ENCODE measurements at regions not wholly inside any gene's neighbourhood (a gene's known extent, or its start where the extent isn't known, plus 50 kb on each side); places are given as distances from the start of the nearest gene placed in this dataset.

DNA sequence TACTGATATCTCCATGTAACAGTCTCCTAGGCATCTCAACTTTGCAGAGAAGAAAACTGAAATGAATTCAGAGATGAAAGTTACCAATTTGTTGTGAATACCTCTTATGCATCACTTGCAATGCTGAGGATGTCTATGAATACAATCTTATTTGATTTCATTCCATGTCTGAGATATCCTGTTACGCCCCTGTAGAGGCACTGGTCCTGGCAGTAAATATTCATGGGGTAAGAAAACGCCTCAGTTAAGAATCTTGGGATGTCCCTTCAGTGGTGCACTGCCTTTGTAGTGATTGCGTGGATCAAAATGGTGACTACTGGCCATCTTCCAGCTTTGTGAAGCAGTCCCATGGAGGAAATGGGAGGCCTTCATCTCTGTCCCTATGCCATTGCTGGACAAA, 229.1 kb upstream of the C9orf72 start:
- Histone ChIP-seq H3K79me2 (ENCODE audit: low read depth) (no peaks in the 10 kb centered on the region), H4K20me1 (ENCODE audit: insufficient read depth) (no peaks in the 10 kb centered on the region), H3K9me3 (ENCODE audit: insufficient read depth, low read depth) (no peaks in the 10 kb centered on the region), H3K27ac (no peak overlapping the region), H2AFZ (no peak overlapping the region), H3K4me2 (no peak overlapping the region), H3K27me3 (ENCODE audit: insufficient read depth, low read depth) (no peaks in the 10 kb centered on the region), H3F3A (ENCODE audit: insufficient read depth, low read depth) (no peaks in the 10 kb centered on the region), H3K4me1 (replicated peaks; ENCODE audit: insufficient read depth) (no peaks in the 10 kb centered on the region), H3K9me2 (ENCODE audit: insufficient read depth) (no peaks in the 10 kb centered on the region), H3K4me3 (no peak overlapping the region), H3K36me3 (ENCODE audit: low read depth) (no peaks in the 10 kb centered on the region)
- intact Hi-C loops (cut with micrococcal nuclease; ENCODE audit: unreplicated experiment): no loop called here
- ChIA-PET CTCF (no interaction called here), POLR2A (ENCODE audit: unreplicated experiment) (no interaction called here)
- DNase-seq: no peak
- BruUV-seq (replicated peaks): no TSS peak
- TF ChIP-seq, protein P1, sequence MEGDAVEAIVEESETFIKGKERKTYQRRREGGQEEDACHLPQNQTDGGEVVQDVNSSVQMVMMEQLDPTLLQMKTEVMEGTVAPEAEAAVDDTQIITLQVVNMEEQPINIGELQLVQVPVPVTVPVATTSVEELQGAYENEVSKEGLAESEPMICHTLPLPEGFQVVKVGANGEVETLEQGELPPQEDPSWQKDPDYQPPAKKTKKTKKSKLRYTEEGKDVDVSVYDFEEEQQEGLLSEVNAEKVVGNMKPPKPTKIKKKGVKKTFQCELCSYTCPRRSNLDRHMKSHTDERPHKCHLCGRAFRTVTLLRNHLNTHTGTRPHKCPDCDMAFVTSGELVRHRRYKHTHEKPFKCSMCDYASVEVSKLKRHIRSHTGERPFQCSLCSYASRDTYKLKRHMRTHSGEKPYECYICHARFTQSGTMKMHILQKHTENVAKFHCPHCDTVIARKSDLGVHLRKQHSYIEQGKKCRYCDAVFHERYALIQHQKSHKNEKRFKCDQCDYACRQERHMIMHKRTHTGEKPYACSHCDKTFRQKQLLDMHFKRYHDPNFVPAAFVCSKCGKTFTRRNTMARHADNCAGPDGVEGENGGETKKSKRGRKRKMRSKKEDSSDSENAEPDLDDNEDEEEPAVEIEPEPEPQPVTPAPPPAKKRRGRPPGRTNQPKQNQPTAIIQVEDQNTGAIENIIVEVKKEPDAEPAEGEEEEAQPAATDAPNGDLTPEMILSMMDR (conservative IDR thresholded peaks at IDR 0.05): no peak
- no peak for TF ChIP-seq EZH2 (IDR thresholded peaks at IDR 0.05; ENCODE audit: low read depth)

DNA sequence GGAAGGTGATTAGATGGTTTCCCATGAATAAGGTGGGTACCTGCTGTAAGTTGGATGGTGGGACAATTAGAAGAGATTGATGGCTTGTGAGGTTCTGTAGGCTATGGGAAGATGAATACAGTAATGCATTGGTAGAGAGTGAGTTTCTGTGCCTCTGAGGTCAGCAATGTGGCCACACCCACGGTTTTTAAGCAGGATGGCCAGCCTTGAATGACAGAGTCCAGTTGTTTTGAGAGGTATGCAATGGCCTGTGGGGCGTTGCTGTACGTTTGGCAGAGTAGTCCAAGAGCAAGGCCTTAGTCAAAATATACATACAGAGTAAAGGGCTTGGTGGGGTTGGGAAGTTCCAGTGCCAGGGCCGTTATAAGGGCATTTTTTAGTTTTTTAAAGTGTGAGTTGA, 235.6 kb upstream of the C9orf72 start:
- H3K27me3 ChIP-seq (ENCODE audit: insufficient read depth, low read depth): no peaks in the 10 kb centered on the region
- H2AFZ ChIP-seq: no peak overlapping the region
- H3K4me2 ChIP-seq: no peak overlapping the region
- H3K36me3 ChIP-seq (ENCODE audit: low read depth): no peaks in the 10 kb centered on the region
- H3K4me3 ChIP-seq: no peak overlapping the region
- H3F3A ChIP-seq (ENCODE audit: insufficient read depth, low read depth): no peaks in the 10 kb centered on the region
- H4K20me1 ChIP-seq (ENCODE audit: insufficient read depth): no peaks in the 10 kb centered on the region
- H3K79me2 ChIP-seq (ENCODE audit: low read depth): no peaks in the 10 kb centered on the region
- BruUV-seq (replicated peaks): no TSS peak
- POLR2A ChIA-PET (ENCODE audit: unreplicated experiment): no interaction called here
- no peak overlapping the region for H3K27ac ChIP-seq
- H3K4me1 ChIP-seq (replicated peaks; ENCODE audit: insufficient read depth): no peaks in the 10 kb centered on the region
- intact Hi-C loops (cut with micrococcal nuclease; ENCODE audit: unreplicated experiment): no loop called here
- CTCF ChIA-PET: no interaction called here
- H3K9me3 ChIP-seq (ENCODE audit: insufficient read depth, low read depth): no peaks in the 10 kb centered on the region
- H3K9me2 ChIP-seq (ENCODE audit: insufficient read depth): no peaks in the 10 kb centered on the region
- no peak for DNase-seq
- TF ChIP-seq, protein P1 (conservative IDR thresholded peaks at IDR 0.05): no peak
- TF ChIP-seq EZH2 (IDR thresholded peaks at IDR 0.05; ENCODE audit: low read depth): no peak

DNA sequence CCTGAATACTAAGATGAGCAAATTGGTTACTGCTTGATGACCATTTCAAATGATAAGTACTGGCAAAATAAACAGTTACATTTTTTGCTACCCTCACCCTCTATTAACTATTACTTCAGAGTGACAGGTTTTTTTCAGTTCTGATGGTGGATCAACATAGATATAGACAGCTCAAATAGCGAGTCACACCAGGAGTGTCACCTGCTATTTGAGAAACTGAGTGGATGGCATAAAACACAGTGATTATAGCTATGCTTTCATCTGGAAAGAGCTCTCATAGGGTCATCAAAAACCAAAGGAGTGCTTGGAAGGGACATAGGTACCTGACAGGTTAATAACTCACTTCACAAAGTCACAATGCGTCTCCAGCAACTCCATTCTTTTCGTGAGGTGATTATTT, 244.5 kb upstream of the C9orf72 start:
- Histone ChIP-seq H3K79me2 (ENCODE audit: low read depth) (no peaks in the 10 kb centered on the region), H3K36me3 (ENCODE audit: low read depth) (no peaks in the 10 kb centered on the region), H3K9me2 (ENCODE audit: insufficient read depth) (no peaks in the 10 kb centered on the region), H3K27ac (no peak overlapping the region), H3F3A (ENCODE audit: insufficient read depth, low read depth) (no peaks in the 10 kb centered on the region), H2AFZ (no peak overlapping the region), H3K9me3 (ENCODE audit: insufficient read depth, low read depth) (no peaks in the 10 kb centered on the region), H3K27me3 (ENCODE audit: insufficient read depth, low read depth) (no peaks in the 10 kb centered on the region), H3K4me1 (replicated peaks; ENCODE audit: insufficient read depth) (no peaks in the 10 kb centered on the region), H3K4me3 (no peak overlapping the region), H3K4me2 (no peak overlapping the region), H4K20me1 (ENCODE audit: insufficient read depth) (no peaks in the 10 kb centered on the region)
- ChIA-PET POLR2A (ENCODE audit: unreplicated experiment) (no interaction called here), CTCF (no interaction called here)
- TF ChIP-seq, protein P1 (conservative IDR thresholded peaks at IDR 0.05): no peak
- TF ChIP-seq EZH2 (IDR thresholded peaks at IDR 0.05; ENCODE audit: low read depth): no peak
- no TSS peak for BruUV-seq (replicated peaks)
- intact Hi-C loops (cut with micrococcal nuclease; ENCODE audit: unreplicated experiment): no loop called here
- DNase-seq: no peak

Measured in PC-9 (cell line).